ENCODE measurements at regions not wholly inside any gene's neighbourhood (a gene's known extent, or its start where the extent isn't known, plus 50 kb on each side); places are given as distances from the start of the nearest gene placed in this dataset.

GRCh38 chr7:24005517-24005916, 278.5 kb upstream of the NPY start:
- intact Hi-C loops (cut with micrococcal nuclease): no loop called here
- POLR2A ChIA-PET: no interaction called here
- TF ChIP-seq CTCF (IDR thresholded peaks at IDR 0.05 in 2 of 3, conservative IDR thresholded peaks at IDR 0.05 in 1 of 3; ENCODE audit: borderline replicate concordance in 1 of 3, insufficient read depth in 1 of 3, low read depth in 2 of 3, low read length in 2 of 3) (peak in 2 of 3 experiments; percentile 25 to 38; a peak in 3 of 6 replicates), SP1 (IDR thresholded peaks at IDR 0.05; ENCODE audit: low read depth) (no peak), JUND (IDR thresholded peaks at IDR 0.05) (no peak)
- H3K27me3 ChIP-seq (ENCODE audit: insufficient read depth, low read length): no peaks in the 10 kb centered on the region
- no peak overlapping the region for H2AFZ ChIP-seq (ENCODE audit: low read depth, low read length, poor library complexity, severe bottlenecking)
- no peaks in the 10 kb centered on the region for H3K4me1 ChIP-seq (ENCODE audit: control insufficient read depth in 1 of 2, insufficient read depth in 2 of 2, low read length in 2 of 2)
- no peak overlapping the region for H3K4me3 ChIP-seq (replicated peaks in 1 of 2; ENCODE audit: low read depth in 1 of 2, low read length in 2 of 2)
- RAD21 ChIA-PET (ENCODE audit: low non-redundant PET in 1 of 2, low total read pairs in 2 of 2, uncharacterized antibody in 2 of 2, unreplicated experiment in 2 of 2): no interaction called here
- H3K9ac ChIP-seq (ENCODE audit: low read length): no peak overlapping the region
- CTCF ChIA-PET: no interaction called here
- BruUV-seq (replicated peaks): no TSS peak
- H4K20me1 ChIP-seq (ENCODE audit: insufficient read depth): no peaks in the 10 kb centered on the region
- H3K36me3 ChIP-seq (ENCODE audit: control insufficient read depth in 1 of 2, insufficient read depth in 2 of 2, low read length in 2 of 2): no peaks in the 10 kb centered on the region
- DNase-seq (ENCODE audit: low read depth, low spot score): no peak
- H3K9me3 ChIP-seq (ENCODE audit: control insufficient read depth in 1 of 2, insufficient read depth in 1 of 2, low read depth in 1 of 2, low read length in 2 of 2): no peaks in the 10 kb centered on the region
- H3K4me2 ChIP-seq (ENCODE audit: low read length): no peak overlapping the region
- H3K9me2 ChIP-seq (ENCODE audit: insufficient read depth): no peaks in the 10 kb centered on the region
- no peak for ATAC-seq
- H3K27ac ChIP-seq (ENCODE audit: low read depth, low read length): no peak overlapping the region
- H3K79me2 ChIP-seq (ENCODE audit: insufficient read depth, low read length): no peaks in the 10 kb centered on the region

GRCh38 chr7:24010495-24010894, 273.5 kb upstream of the NPY start:
- no peaks in the 10 kb centered on the region for H3K4me1 ChIP-seq (ENCODE audit: control insufficient read depth in 1 of 2, insufficient read depth in 2 of 2, low read length in 2 of 2)
- no peaks in the 10 kb centered on the region for H3K36me3 ChIP-seq (ENCODE audit: control insufficient read depth in 1 of 2, insufficient read depth in 2 of 2, low read length in 2 of 2)
- no peaks in the 10 kb centered on the region for H3K9me2 ChIP-seq (ENCODE audit: insufficient read depth)
- ChIA-PET CTCF (no interaction called here), POLR2A (no interaction called here), RAD21 (ENCODE audit: low non-redundant PET in 1 of 2, low total read pairs in 2 of 2, uncharacterized antibody in 2 of 2, unreplicated experiment in 2 of 2) (no interaction called here)
- no peaks in the 10 kb centered on the region for H4K20me1 ChIP-seq (ENCODE audit: insufficient read depth)
- H3K4me2 ChIP-seq (ENCODE audit: low read length): no peak overlapping the region
- H2AFZ ChIP-seq (ENCODE audit: low read depth, low read length, poor library complexity, severe bottlenecking): no peak overlapping the region
- no peak overlapping the region for H3K4me3 ChIP-seq (replicated peaks in 1 of 2; ENCODE audit: low read depth in 1 of 2, low read length in 2 of 2)
- no TSS peak for BruUV-seq (replicated peaks)
- H3K9me3 ChIP-seq (ENCODE audit: control insufficient read depth in 1 of 2, insufficient read depth in 1 of 2, low read depth in 1 of 2, low read length in 2 of 2): no peaks in the 10 kb centered on the region
- H3K27me3 ChIP-seq (ENCODE audit: insufficient read depth, low read length): no peaks in the 10 kb centered on the region
- DNase-seq (ENCODE audit: low read depth, low spot score) (no peak), ATAC-seq (no peak)
- H3K9ac ChIP-seq (ENCODE audit: low read length): no peak overlapping the region
- intact Hi-C loops (cut with micrococcal nuclease): loop anchor here (5.0 kb wide), 1 partner anchor 68 kb away; no protein-coding TSS in a partner anchor
- H3K79me2 ChIP-seq (ENCODE audit: insufficient read depth, low read length): no peaks in the 10 kb centered on the region
- no peak overlapping the region for H3K27ac ChIP-seq (ENCODE audit: low read depth, low read length)
- no peak for TF ChIP-seq CTCF (IDR thresholded peaks at IDR 0.05 in 2 of 3, conservative IDR thresholded peaks at IDR 0.05 in 1 of 3; ENCODE audit: borderline replicate concordance in 1 of 3, insufficient read depth in 1 of 3, low read depth in 2 of 3, low read length in 2 of 3)
- no peak for TF ChIP-seq FOSL1 (IDR thresholded peaks at IDR 0.05; ENCODE audit: low read depth)
- no peak for TF ChIP-seq TCF7L2 (IDR thresholded peaks at IDR 0.05; ENCODE audit: borderline replicate concordance, extremely low read depth, insufficient read depth, insufficient read length)
- TF ChIP-seq CBX3 (IDR thresholded peaks at IDR 0.05; ENCODE audit: low read depth): no peak
- no peak for TF ChIP-seq JUND (IDR thresholded peaks at IDR 0.05)
- TF ChIP-seq YY1 (IDR thresholded peaks at IDR 0.05; ENCODE audit: extremely low read depth, insufficient replicate concordance, low read depth, low read length): no peak
- no peak for TF ChIP-seq REST (IDR thresholded peaks at IDR 0.05; ENCODE audit: low read depth)
- no peak for TF ChIP-seq EZH2phosphoT487 (IDR thresholded peaks at IDR 0.05; ENCODE audit: borderline replicate concordance)
